ENCODE measurements at regions not wholly inside any gene's neighbourhood (a gene's known extent, or its start where the extent isn't known, plus 50 kb on each side); places are given as distances from the start of the nearest gene placed in this dataset.

DNA sequence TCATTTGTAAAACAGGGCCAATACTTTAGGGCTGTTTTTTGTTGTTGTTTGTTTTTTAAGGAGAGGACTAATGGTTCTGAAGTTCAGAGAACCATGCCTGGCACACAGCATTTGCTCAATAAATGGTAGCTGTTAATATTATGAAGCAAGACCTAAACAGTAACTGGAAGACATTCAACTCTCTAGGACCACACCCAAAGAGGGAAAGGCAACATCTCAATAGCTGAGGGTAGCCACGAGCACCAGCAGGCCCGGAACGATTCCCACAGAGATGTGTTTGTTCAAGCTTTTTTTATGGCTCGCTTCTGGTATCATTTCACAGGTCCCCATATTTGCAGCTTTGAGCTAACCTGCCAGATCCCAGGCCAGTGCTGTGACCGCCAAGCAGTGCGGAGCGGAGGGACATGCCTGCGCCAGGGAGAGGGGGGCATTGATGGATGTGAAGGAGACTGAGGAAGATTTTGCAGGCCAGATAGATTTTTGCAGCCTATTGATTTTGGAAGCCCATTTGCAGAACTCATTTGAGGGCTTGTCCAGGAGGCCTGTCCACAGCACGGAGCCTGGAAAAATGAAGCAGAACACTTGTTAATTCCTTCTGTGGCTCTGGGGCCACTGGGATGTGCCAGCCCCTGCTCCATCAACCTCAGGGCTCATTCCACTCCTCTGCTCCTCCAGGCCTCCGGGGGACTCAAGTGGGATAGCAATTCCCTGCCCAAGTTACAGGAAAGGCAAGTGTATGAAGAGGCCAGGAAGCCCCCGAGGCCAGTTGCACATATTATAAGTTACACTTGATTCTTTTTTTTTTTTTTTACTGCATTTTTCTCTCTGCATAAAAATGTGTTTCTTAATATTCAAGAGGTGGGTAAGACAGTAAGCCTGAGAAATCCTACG is 57.3 kb upstream of the FGFR2 start:
- DNase-seq (ENCODE audit: low read depth in 2 of 2), result no peak
- TF ChIP-seq, protein P1, sequence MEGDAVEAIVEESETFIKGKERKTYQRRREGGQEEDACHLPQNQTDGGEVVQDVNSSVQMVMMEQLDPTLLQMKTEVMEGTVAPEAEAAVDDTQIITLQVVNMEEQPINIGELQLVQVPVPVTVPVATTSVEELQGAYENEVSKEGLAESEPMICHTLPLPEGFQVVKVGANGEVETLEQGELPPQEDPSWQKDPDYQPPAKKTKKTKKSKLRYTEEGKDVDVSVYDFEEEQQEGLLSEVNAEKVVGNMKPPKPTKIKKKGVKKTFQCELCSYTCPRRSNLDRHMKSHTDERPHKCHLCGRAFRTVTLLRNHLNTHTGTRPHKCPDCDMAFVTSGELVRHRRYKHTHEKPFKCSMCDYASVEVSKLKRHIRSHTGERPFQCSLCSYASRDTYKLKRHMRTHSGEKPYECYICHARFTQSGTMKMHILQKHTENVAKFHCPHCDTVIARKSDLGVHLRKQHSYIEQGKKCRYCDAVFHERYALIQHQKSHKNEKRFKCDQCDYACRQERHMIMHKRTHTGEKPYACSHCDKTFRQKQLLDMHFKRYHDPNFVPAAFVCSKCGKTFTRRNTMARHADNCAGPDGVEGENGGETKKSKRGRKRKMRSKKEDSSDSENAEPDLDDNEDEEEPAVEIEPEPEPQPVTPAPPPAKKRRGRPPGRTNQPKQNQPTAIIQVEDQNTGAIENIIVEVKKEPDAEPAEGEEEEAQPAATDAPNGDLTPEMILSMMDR (IDR thresholded peaks at IDR 0.05; ENCODE audit: low read depth, low read length), result no peak
- H3K4me3 ChIP-seq (replicated peaks in 1 of 2; ENCODE audit: low read depth in 2 of 2, low read length in 2 of 2), result no peak overlapping the region

DNA sequence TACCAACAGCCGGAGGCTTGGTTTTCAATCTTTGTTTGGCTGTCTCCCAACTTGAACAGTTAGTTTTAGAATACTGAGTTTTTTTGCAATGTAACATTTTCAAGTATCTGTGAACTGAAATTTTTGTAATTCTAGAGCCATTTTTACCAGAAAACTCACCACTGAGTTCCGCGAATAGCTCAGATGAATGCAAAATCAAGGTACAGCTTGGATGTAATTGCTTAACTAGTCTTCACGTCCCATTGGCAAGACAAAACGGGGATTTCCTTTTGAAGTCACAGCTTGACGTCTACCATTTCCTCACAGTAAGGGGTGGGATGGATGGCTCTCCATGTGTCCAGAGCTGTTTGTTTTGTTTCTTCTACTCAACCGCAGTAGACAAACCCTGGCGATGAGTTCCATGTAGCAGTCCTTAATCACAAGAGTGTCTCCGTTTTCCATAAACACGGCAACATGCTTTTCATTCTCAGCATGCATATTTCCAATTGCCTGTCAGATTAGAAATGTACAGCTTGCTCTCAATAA is 55.8 kb upstream of the FGFR2 start:
- no peak for DNase-seq (ENCODE audit: low read depth in 2 of 2)
- no peak overlapping the region for H3K4me3 ChIP-seq (replicated peaks in 1 of 2; ENCODE audit: low read depth in 2 of 2, low read length in 2 of 2)
- TF ChIP-seq, protein P1 (IDR thresholded peaks at IDR 0.05; ENCODE audit: low read depth, low read length), result no peak

DNA sequence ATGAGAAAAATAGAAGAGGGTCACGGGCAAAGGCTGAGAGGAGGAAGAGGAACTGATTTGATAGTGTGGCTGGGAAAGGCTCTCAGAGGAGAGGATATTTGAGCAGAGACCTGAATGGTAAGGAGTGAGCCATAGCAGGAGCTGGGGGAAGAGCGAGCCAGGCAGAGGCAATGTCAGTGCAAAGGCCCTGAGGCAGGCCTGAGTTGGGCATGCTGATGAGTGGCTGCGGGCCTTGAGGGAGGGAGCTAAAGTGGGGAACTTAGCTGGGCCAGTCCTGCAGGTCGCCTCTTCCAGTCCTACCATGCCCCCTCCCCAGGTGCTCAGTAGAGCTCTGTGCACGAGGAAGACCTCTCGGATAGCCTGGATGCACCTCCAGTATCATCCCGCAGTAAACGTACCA is 55.4 kb upstream of the FGFR2 start:
- DNase-seq (ENCODE audit: low read depth in 2 of 2), result no peak
- H3K4me3 ChIP-seq (replicated peaks in 1 of 2; ENCODE audit: low read depth in 2 of 2, low read length in 2 of 2), result no peak overlapping the region
- TF ChIP-seq, protein P1 (IDR thresholded peaks at IDR 0.05; ENCODE audit: low read depth, low read length), result no peak

DNA sequence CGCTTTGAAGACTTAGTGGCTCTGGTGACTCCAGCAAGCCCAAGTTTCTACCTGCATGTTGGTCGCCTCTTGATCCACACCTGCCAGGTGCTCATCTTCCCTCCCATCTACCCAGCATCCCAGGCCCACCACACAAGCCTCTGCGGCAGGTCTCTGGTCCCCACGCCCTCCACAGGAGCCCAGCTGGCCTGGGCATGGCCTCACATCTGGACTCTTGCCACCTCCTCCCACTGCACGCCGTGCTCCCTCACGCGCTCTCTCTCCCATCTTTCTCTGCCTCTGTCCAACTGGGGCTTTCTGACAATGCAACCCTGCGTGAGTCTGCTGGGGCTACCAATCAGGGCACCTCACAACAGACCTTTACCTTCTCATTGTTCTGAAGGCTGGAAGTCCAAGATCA is 50.2 kb upstream of the FGFR2 start:
- TF ChIP-seq, protein P1 (IDR thresholded peaks at IDR 0.05; ENCODE audit: low read depth, low read length), result no peak
- H3K4me3 ChIP-seq (replicated peaks in 1 of 2; ENCODE audit: low read depth in 2 of 2, low read length in 2 of 2), result no peak overlapping the region
- DNase-seq (ENCODE audit: low read depth in 2 of 2), result no peak

DNA sequence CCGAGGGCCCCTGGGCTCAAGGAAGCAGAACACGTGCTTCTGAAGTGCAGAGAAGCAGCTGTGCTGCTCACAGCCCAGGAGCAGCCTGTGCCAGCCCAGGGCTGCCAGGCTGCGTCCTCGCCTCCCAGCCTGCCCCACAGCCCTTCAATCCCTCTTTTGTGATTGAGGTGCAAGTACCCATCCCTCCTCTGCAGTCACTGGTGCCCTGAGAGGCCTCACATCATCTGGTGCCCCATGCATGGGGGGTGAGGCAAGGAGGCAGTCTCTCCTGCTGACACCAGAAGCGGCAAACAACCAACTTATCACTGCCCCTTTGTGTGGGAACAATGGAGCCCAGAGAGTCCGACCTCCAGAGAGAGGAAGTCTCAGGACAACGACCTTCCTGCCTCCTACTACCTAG is 49.8 kb upstream of the FGFR2 start:
- DNase-seq (ENCODE audit: low read depth in 2 of 2), result no peak
- TF ChIP-seq, protein P1 (IDR thresholded peaks at IDR 0.05; ENCODE audit: low read depth, low read length), result no peak
- no peak overlapping the region for H3K4me3 ChIP-seq (replicated peaks in 1 of 2; ENCODE audit: low read depth in 2 of 2, low read length in 2 of 2)

All from cardiac fibroblast (primary cell).